Urinary bladder (tissue), 3 donors: ENCODE measurements at regions not wholly inside any gene's neighbourhood (a gene's known extent, or its start where the extent isn't known, plus 50 kb on each side); places are given as distances from the start of the nearest gene placed in this dataset.
A peak's percentile ranks its signal among the peaks of the same experiment; 100 is the strongest.

ENCODE experiments used
- DNase-seq: peaks from one replicate; pipeline ENCODE4 v3.0.0-alpha.2; 2015; ENCODE audit errors: extremely low spot score
- H3K27ac ChIP-seq: one replicate; pipeline ENCODE4 v1.5.1; 2013; ENCODE audit warnings: low read depth, mild to moderate bottlenecking, moderate library complexity
- H3K36me3 ChIP-seq: one replicate; pipeline ENCODE4 v1.6.1; 2013; ENCODE audit warnings: mild to moderate bottlenecking, moderate library complexity; ENCODE audit not compliant: insufficient read depth
- H3K4me1 ChIP-seq: one replicate; pipeline ENCODE4 v1.6.1; 2013; ENCODE audit warnings: mild to moderate bottlenecking, moderate library complexity; ENCODE audit not compliant: insufficient read depth
- H3K4me3 ChIP-seq: one replicate; pipeline ENCODE4 v1.5.1; 2013; ENCODE audit warnings: low read depth, low read length
- WGBS: extraction: QIAGEN DNeasy Blood & Tissue Kit; methylation state at CpG from one replicate; pipeline ENCODE4 v1.1.7; 2013; 5-methylcytosine and 5-hydroxymethylcytosine counted together
- donor health status: healthy with polysubstance abuse.
- donor health status: healthy.

DNA sequence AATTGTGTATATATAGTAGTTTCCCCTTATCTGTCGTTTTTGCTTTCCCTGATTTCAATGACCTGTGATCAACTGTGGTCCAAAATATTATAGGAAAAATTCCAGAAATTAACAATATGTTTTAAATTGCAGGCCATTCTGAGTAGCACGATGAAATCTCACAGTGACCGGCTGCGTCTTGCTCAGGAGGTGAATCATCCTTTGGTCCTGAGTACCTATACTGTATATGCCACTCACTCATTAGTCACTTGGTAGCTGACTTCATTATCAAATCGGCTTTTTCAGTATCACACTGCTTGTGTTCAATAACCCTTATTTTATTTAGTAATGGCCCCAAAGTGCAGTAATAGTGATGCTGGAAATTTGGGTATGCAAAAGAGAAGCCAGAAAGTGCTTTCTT is 728.3 kb upstream of the EYS start:
- H3K4me3 ChIP-seq, result no peak overlapping the region
- no peak for DNase-seq
- H3K4me1 ChIP-seq, result no peaks in the 10 kb centered on the region
- no peaks in the 10 kb centered on the region for H3K36me3 ChIP-seq
- H3K27ac ChIP-seq, result no peak overlapping the region
- WGBS, result 90% methylated on average over 5 of the region's 5 CpGs

DNA sequence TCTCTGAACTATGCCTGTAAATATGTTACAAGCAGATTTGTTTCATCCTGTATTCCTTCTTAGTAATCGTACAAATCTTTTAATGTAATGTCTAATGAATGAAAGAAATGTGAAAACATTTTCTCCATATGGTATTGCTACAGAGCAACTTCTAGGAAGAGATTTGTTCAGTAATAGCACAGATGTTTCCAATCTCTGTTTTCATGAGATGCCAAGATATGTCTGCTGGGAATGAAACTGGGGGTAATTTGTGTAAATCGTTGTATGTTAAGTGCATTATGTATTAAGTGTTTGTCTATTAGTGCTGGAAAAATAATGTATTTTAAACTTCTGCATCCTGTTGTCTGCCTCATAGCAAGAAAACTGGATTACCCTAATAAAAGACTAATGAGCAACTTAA is 722.2 kb upstream of the EYS start:
- Histone ChIP-seq H3K27ac (no peak overlapping the region), H3K4me1 (no peaks in the 10 kb centered on the region), H3K4me3 (no peak overlapping the region), H3K36me3 (no peaks in the 10 kb centered on the region)
- peak; percentile 42 for DNase-seq
- WGBS, result 14% methylated on average over 2 of the region's 2 CpGs

DNA sequence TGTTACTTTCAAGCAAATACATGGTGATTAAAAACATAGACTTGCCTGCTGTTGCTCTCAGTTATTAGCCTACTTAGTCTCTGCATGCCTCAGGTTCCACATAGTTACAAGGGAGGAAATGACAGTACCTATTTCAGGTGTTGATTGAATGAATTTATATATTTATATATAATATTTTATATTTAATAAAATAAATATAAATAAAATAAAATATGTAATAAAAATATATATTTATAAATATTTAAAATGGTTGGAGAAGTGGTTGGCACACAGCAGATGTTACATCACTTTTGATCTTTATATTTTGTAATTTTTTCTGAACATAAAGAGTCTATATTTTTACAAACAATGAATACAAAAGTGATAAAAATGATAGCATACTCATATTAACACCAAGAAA is 716.0 kb upstream of the EYS start:
- H3K36me3 ChIP-seq, result no peaks in the 10 kb centered on the region

DNA sequence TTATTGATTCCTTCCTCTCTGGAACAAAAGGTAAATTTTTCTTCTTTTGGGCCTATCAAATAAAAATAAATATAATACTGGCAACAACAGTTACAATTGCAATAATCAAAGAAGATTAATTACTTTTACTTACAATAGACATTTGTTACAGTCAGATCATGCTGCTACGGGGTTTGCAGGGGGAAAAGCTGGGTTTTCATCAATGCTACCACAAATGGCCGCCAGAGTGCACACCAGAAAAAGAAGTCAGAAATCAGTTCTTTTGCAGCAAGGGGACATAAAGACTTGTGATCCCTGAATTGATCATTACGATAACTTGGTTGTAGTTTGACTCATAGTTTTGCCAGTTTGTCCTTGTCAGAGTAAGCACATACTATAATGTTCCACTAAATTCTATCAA is 714.5 kb upstream of the EYS start:
- H3K4me3 ChIP-seq, result no peak overlapping the region
- 71% methylated on average over 3 of the region's 3 CpGs for WGBS
- H3K36me3 ChIP-seq, result no peaks in the 10 kb centered on the region
- no peak overlapping the region for H3K27ac ChIP-seq
- H3K4me1 ChIP-seq, result no peaks in the 10 kb centered on the region
- DNase-seq, result no peak

More for the DNA sequence above, 716.0 kb upstream of the EYS start:
- Histone ChIP-seq H3K4me1 (no peaks in the 10 kb centered on the region), H3K4me3 (no peak overlapping the region), H3K27ac (no peak overlapping the region)
- no peak for DNase-seq

DNA sequence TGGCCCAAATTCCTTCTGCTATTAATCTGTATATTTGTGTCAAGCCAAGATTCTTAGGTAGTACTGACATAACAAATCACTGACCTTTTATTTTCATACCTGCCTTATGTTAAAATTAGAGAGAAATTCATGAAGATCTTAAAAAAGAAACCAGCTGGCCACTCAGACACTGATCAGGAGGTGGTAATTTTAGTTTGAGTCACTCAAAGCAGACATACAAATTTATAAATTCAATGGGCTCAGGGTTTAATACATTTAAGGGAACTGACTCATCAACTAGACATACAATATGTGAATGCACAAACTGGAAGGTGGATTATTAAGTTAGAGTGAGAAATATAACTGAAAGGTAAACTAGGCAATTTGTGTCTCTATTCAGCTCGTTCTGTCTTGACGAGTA is 711.9 kb upstream of the EYS start:
- no peak overlapping the region for H3K4me3 ChIP-seq
- H3K27ac ChIP-seq, result no peak overlapping the region
- no peak for DNase-seq
- WGBS, result 97% methylated on average over 2 of the region's 2 CpGs
- H3K4me1 ChIP-seq, result no peaks in the 10 kb centered on the region
- H3K36me3 ChIP-seq, result no peaks in the 10 kb centered on the region

DNA sequence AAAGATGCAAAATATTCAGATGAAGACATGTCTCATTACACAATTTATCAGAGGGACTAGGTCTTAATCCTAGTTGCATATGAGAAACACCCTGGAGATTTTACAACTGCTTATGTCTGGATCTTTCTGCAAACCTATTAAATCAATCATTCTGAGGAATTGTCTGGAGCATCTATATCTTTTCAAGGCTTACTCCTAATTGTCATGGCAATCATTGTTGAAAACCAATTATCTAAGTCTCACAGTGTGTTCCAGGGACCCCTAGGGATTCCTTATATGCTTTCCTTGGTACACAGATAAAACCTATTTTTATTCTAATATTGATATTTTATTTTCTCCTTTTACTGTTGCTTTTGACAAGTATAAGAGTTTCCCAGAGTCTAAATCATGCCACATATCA is 696.9 kb upstream of the EYS start:
- no peak overlapping the region for H3K4me3 ChIP-seq
- H3K27ac ChIP-seq, result no peak overlapping the region
- no peaks in the 10 kb centered on the region for H3K36me3 ChIP-seq
- H3K4me1 ChIP-seq, result no peaks in the 10 kb centered on the region
- no peak for DNase-seq

DNA sequence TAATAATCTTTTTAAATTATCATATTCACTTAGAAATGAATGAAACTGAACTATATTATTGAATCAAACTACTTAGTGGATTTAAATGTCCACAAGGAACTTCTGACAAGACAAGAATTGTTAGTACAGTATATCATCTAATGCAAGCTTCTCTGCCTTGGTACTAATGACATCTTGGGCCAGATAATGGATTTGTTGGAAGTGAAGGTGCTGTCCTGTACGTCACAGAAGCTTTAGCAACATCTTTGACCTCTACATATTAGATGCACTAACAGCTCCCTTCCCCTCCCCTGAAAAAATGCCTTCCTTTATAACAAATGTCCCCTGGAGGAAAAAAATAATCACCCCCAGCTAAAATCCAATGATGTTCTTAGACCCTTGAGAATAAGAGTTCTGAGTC is 695.8 kb upstream of the EYS start:
- no peak for DNase-seq
- 85% methylated on average over 1 of the region's 1 CpG for WGBS
- H3K27ac ChIP-seq, result no peak overlapping the region
- no peaks in the 10 kb centered on the region for H3K4me1 ChIP-seq
- no peaks in the 10 kb centered on the region for H3K36me3 ChIP-seq
- no peak overlapping the region for H3K4me3 ChIP-seq

DNA sequence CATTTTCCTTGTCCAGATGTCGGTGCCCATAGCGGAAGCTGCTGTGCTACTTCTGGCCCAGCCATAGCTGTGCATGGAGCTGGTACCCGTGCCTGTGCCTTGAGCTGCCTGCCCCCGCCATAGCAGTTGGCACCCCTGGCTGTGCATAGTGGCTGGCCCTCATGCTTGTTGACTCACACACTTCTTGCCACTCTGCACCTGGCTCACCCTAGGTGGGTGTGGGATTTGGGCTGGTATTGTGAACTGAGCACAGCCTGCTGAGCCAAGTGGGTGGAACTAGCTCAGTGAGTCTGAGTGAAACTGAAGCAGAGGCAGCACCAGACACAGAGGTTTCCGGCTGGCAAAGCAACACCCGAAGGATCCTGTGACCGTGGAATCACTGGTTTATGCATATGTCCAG is 689.5 kb upstream of the EYS start:
- H3K27ac ChIP-seq, result no peak overlapping the region
- no peaks in the 10 kb centered on the region for H3K4me1 ChIP-seq
- no peak overlapping the region for H3K4me3 ChIP-seq
- no peaks in the 10 kb centered on the region for H3K36me3 ChIP-seq
- no peak for DNase-seq
- WGBS, result 92% methylated on average over 7 of the region's 7 CpGs

DNA sequence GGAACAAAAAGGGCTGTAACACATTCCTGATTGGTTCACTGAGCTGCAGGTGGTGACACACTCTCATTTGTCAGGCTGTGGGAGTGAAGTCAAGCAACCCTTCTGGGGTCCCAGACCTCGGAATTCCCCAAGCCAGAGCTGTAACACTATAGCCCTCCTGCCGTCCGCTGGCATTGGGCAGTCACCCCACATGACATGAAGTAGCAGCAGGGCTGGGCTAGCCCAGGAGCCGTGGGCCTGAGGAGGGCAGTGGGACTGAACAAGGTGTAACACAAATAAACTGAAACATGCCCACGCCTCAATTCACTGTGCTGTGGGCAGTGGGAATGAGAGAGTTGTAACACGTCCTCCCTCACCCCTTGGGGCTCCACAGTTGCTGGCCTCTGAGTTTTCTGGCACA is 689.1 kb upstream of the EYS start:
- no peak overlapping the region for H3K27ac ChIP-seq
- WGBS, result 93% methylated on average over 6 of the region's 6 CpGs
- no peaks in the 10 kb centered on the region for H3K4me1 ChIP-seq
- H3K4me3 ChIP-seq, result no peak overlapping the region
- DNase-seq, result no peak
- no peaks in the 10 kb centered on the region for H3K36me3 ChIP-seq

DNA sequence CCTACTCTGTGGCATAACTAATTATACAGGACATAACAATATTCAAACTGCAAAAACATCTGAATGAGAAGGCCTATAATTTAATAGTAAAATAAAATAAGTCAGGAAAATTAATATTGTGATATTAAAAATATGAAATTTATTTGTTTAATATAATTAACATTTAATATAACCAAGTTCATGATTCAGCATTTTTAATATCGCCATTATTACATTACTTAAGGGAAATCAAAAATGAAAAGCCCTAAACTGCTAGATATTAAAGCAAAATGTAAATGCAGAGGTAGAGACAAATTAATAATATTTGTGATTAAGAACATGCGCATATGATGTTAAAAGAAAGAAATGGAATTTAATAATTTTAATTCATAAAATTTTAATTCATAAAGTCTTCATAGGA is 683.4 kb upstream of the EYS start:
- H3K4me1 ChIP-seq, result no peaks in the 10 kb centered on the region
- WGBS, result 98% methylated on average over 2 of the region's 2 CpGs
- H3K4me3 ChIP-seq, result no peak overlapping the region
- H3K36me3 ChIP-seq, result no peaks in the 10 kb centered on the region
- DNase-seq, result no peak
- H3K27ac ChIP-seq, result no peak overlapping the region

DNA sequence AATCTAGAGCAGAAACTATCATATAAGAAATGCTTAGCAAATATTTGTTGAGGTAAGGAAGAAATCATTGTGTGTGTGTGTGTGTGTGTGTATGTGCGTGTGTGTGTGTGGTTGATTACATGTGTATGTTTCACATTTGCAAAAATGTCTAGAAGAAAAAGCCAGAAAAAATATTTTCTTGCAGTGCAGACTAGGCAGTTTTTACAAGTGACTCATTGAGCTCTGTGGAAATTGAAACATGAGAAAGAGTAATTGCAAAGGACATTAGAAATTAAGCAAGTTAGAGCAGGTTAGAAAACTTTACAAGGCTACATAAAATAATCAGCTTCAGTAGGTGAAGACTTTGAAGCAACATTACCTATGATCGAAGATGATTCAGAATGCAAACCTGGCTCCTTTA is 669.0 kb upstream of the EYS start:
- Histone ChIP-seq H3K36me3 (no peaks in the 10 kb centered on the region), H3K4me1 (no peaks in the 10 kb centered on the region), H3K4me3 (no peak overlapping the region), H3K27ac (no peak overlapping the region)
- WGBS, result 89% methylated on average over 2 of the region's 2 CpGs
- DNase-seq, result peak; percentile 11

DNA sequence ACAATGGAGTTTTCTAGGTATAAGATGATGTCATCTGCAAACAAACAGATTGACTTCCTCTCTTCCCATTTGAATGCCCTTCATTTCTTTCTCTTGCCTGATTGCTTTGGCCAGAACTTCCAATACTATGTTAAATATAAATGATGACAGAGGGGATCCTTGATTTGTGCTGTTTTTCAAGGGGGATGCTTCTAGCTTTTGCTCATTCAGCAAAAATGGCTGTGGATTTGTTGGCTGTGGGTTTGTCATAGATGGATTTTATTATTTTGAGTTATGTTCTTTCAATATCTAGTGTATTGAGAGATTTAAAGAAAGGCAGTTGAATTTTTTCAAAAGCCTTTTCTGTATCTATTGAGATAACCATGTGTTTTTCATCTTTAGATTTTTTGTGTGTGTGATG is 662.4 kb upstream of the EYS start:
- H3K27ac ChIP-seq, result no peak overlapping the region
- no peaks in the 10 kb centered on the region for H3K4me1 ChIP-seq
- no peaks in the 10 kb centered on the region for H3K36me3 ChIP-seq
- H3K4me3 ChIP-seq, result no peak overlapping the region
- DNase-seq, result no peak

DNA sequence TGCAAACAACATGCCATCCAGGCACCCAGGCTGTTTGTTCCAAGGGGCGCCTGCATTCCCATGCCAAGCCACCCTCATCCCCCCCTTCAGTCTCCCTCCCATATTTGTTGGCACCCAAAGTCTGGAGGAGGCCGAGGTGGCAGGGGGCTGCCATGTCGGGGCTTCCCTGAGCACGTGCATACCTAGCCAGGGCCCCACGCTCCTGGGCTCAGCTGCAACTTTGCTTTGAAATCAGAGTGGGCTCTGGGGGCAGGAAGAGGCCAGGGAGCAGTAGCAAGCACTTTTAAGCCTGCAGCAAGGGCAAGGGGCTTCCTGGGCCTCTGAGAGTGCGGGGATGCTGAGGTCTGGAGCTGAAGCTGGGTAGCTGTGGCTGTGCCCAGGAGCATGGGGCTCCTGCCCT is 655.9 kb upstream of the EYS start:
- Histone ChIP-seq H3K27ac (no peak overlapping the region), H3K36me3 (no peaks in the 10 kb centered on the region), H3K4me3 (no peak overlapping the region), H3K4me1 (no peaks in the 10 kb centered on the region)
- WGBS, result 89% methylated on average over 6 of the region's 6 CpGs
- no peak for DNase-seq

DNA sequence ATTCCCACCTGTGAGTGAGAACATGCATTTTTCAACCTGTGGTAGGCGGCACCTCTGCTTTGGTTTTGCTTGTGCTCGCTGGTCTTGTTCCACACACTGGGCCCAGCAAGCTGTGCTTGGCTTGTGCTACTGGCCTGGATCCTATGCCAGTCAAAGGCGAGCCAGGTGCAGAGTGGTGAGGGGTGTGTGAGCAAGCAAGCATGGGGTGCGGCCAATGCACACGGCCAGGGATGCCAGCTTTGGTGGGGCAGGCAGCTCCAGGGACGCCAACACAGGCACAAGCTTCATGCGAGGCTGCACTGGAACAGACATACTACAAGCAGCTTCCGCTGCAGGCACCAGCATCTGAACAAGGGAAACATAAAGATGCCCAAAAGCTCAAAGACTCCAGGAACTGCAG is 654.9 kb upstream of the EYS start:
- Histone ChIP-seq H3K36me3 (no peaks in the 10 kb centered on the region), H3K27ac (no peak overlapping the region), H3K4me1 (no peaks in the 10 kb centered on the region), H3K4me3 (no peak overlapping the region)
- WGBS, result 93% methylated on average over 8 of the region's 8 CpGs
- DNase-seq, result no peak

DNA sequence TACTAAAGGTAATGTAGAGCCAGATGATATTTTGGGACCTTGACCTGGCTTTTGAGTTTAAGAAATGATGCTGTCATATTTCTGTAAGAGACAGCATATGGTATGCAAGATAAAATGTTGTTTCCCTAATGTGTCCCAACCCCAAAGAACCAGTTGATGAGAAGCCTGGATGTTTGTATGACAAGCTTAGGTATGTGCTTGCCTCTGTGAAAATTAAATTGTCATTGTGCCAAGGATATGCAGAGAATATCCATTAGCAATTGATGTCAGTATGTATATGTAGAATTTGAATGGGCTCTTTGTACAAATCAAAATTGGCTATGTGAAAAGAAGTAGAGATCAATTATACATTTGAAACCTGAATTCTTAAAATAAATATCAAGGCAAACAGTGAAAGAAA is 650.8 kb upstream of the EYS start:
- H3K4me1 ChIP-seq, result no peaks in the 10 kb centered on the region
- no peak for DNase-seq

More for the DNA sequence above, 650.8 kb upstream of the EYS start:
- no peak overlapping the region for H3K27ac ChIP-seq
- no peaks in the 10 kb centered on the region for H3K36me3 ChIP-seq
- no peak overlapping the region for H3K4me3 ChIP-seq
